HEK293T (cell line): ENCODE measurements at regions not wholly inside any gene's neighbourhood (a gene's known extent, or its start where the extent isn't known, plus 50 kb on each side); places are given as distances from the start of the nearest gene placed in this dataset.

Experiments used
- CTCF ChIA-PET: fragments of 350-600 bp; formaldehyde crosslinking; extraction: SDS; loops from one replicate; lab custom pipeline; 2021; ENCODE audit warnings: antibody characterized with exemption, inconsistent platforms; lab: Yijun Ruan, JAX
- POLR2A ChIA-PET: fragments of 350-600 bp; formaldehyde crosslinking; extraction: SDS; loops from one replicate; lab custom pipeline; 2020; ENCODE audit warnings: antibody characterized with exemption, inconsistent platforms; lab: Yijun Ruan, JAX
- DNase-seq: peaks from one replicate; pipeline ENCODE4 v3.0.0; 2012; ENCODE audit warnings: mixed read lengths; ENCODE audit errors: extremely low spot score
- ARNT ChIP-seq: fragments of 450-650 bp; IDR thresholded peaks from 2 replicates; pipeline ENCODE4 v1.6.1; 2017; ENCODE audit warnings: mild to moderate bottlenecking
- BHLHE40 ChIP-seq: fragments of 450-650 bp; IDR thresholded peaks from 2 replicates; pipeline ENCODE4 v1.6.1; 2016; ENCODE audit warnings: mild to moderate bottlenecking, moderate library complexity, borderline replicate concordance
- CTBP1 ChIP-seq: fragments of 450-650 bp; IDR thresholded peaks from 2 replicates; pipeline ENCODE4 v1.6.1; 2016; ENCODE audit warnings: borderline replicate concordance
- ELF4 ChIP-seq: fragments of 450-650 bp; IDR thresholded peaks from 2 replicates; pipeline ENCODE4 v1.6.1; 2017; ENCODE audit warnings: antibody characterized with exemption
- FOXA1 ChIP-seq: fragments of 450-650 bp; IDR thresholded peaks from 2 replicates; pipeline ENCODE4 v1.6.1; 2016; ENCODE audit warnings: mild to moderate bottlenecking
- FOXK2 ChIP-seq: fragments of 450-650 bp; IDR thresholded peaks from 2 replicates; pipeline ENCODE4 v1.6.1; 2016; ENCODE audit warnings: mild to moderate bottlenecking
- FOXM1 ChIP-seq: fragments of 450-650 bp; IDR thresholded peaks from 2 replicates; pipeline ENCODE4 v1.6.1; 2017; ENCODE audit warnings: mild to moderate bottlenecking, borderline replicate concordance
- HDGF ChIP-seq: fragments of 450-650 bp; IDR thresholded peaks from 2 replicates; pipeline ENCODE4 v1.6.1; 2017; ENCODE audit warnings: antibody characterized with exemption, borderline replicate concordance
- L3MBTL2 ChIP-seq: fragments of 450-650 bp; conservative IDR thresholded peaks from 2 replicates; pipeline ENCODE4 v1.6.1; 2016; ENCODE audit warnings: mild to moderate bottlenecking
- LEF1 ChIP-seq: fragments of 450-650 bp; IDR thresholded peaks from 2 replicates; pipeline ENCODE4 v1.6.1; 2017; ENCODE audit warnings: mild to moderate bottlenecking, borderline replicate concordance
- NFRKB ChIP-seq: fragments of 450-650 bp; IDR thresholded peaks from 2 replicates; pipeline ENCODE4 v1.6.1; 2016; ENCODE audit warnings: mild to moderate bottlenecking, moderate library complexity
- PKNOX1 ChIP-seq: fragments of 450-650 bp; IDR thresholded peaks from 2 replicates; pipeline ENCODE4 v1.6.1; 2016
- SP1 ChIP-seq: fragments of 450-650 bp; IDR thresholded peaks from 2 replicates; pipeline ENCODE4 v1.6.1; 2017
- SUZ12 ChIP-seq: fragments of 450-650 bp; IDR thresholded peaks from 2 replicates; pipeline ENCODE4 v1.6.1; 2016; ENCODE audit warnings: mild to moderate bottlenecking
- TARDBP ChIP-seq: fragments of 450-650 bp; IDR thresholded peaks from 2 replicates; pipeline ENCODE4 v1.6.1; 2016
- ZNF384 ChIP-seq: fragments of 450-650 bp; IDR thresholded peaks from 2 replicates; pipeline ENCODE4 v1.6.1; 2016

- TF ChIP-seq ZNF384 (no peak), SUZ12 (no peak), SP1 (no peak), ELF4 (no peak), FOXM1 (no peak), TARDBP (no peak), FOXA1 (no peak), FOXK2 (no peak), NFRKB (no peak), BHLHE40 (no peak), PKNOX1 (no peak), L3MBTL2 (no peak), HDGF (no peak), LEF1 (no peak), ARNT (no peak), CTBP1 (no peak)
- no peak for DNase-seq
- POLR2A ChIA-PET = interaction anchor here (1.3 kb wide), 1 partner anchor 8 kb away, joined by 3 read pairs; no protein-coding TSS in a partner anchor
- CTCF ChIA-PET = interaction anchor here (0.7 kb wide), 1 partner anchor 585 kb away, joined by 3 read pairs; no protein-coding TSS in a partner anchor
These were observed 481.1 kb downstream of the MIAT start for GRCh38 chr22:27138471-27138870.

GRCh38 chr22:27139935-27140511 lies 482.6 kb downstream of the MIAT start:
- POLR2A ChIA-PET = no interaction called here

GRCh38 chr22:27142286-27142685 lies 484.9 kb downstream of the MIAT start:
- ChIA-PET CTCF (interaction anchor here (0.7 to 1.5 kb wide), 2 partner anchors 9 to 58 kb away, joined by 3 to 4 read pairs; no protein-coding TSS in a partner anchor), POLR2A (no interaction called here)
- TF ChIP-seq TARDBP (no peak), ELF4 (no peak), CTBP1 (no peak), BHLHE40 (no peak), FOXK2 (no peak), HDGF (no peak), SUZ12 (no peak), ARNT (no peak), FOXM1 (no peak), PKNOX1 (no peak), LEF1 (no peak), FOXA1 (no peak), SP1 (no peak), NFRKB (no peak), ZNF384 (no peak), L3MBTL2 (no peak)
- no peak for DNase-seq

More at GRCh38 chr22:27139935-27140511, 482.6 kb downstream of the MIAT start:
- DNase-seq = no peak
- CTCF ChIA-PET = no interaction called here
- no peak for TF ChIP-seq PKNOX1
- TF ChIP-seq ELF4 = no peak
- no peak for TF ChIP-seq L3MBTL2
- TF ChIP-seq BHLHE40 = no peak
- no peak for TF ChIP-seq SP1
- no peak for TF ChIP-seq FOXK2
- TF ChIP-seq HDGF = no peak
- no peak for TF ChIP-seq FOXM1
- no peak for TF ChIP-seq LEF1
- no peak for TF ChIP-seq ARNT
- TF ChIP-seq NFRKB = no peak
- TF ChIP-seq ZNF384 = no peak
- no peak for TF ChIP-seq TARDBP
- no peak for TF ChIP-seq CTBP1
- TF ChIP-seq FOXA1 = no peak
- no peak for TF ChIP-seq SUZ12

GRCh38 chr22:27144321-27144720 lies 486.9 kb downstream of the MIAT start:
- ChIA-PET POLR2A (no interaction called here), CTCF (no interaction called here)
- TF ChIP-seq TARDBP (no peak), SP1 (no peak), FOXK2 (no peak), FOXA1 (no peak), ARNT (no peak), NFRKB (no peak), L3MBTL2 (no peak), HDGF (no peak)
- DNase-seq = no peak

- CTCF ChIA-PET = interaction anchor here (1.0 kb wide), 1 partner anchor 45 kb away, joined by 4 read pairs; no protein-coding TSS in a partner anchor
- DNase-seq = no peak
- TF ChIP-seq FOXK2 = no peak
- TF ChIP-seq BHLHE40 = no peak
- TF ChIP-seq SP1 = no peak
- TF ChIP-seq NFRKB = no peak
- no peak for TF ChIP-seq ELF4
- no peak for TF ChIP-seq FOXM1
- TF ChIP-seq ARNT = no peak
- TF ChIP-seq FOXA1 = no peak
- no peak for TF ChIP-seq HDGF
- no peak for TF ChIP-seq CTBP1
- no peak for TF ChIP-seq PKNOX1
- no peak for TF ChIP-seq TARDBP
- no peak for TF ChIP-seq SUZ12
- no peak for TF ChIP-seq L3MBTL2
- POLR2A ChIA-PET = interaction anchor here (1.0 kb wide), 1 partner anchor 9 kb away, joined by 3 read pairs; no protein-coding TSS in a partner anchor
These were observed 489.7 kb downstream of the MIAT start for GRCh38 chr22:27146866-27147633.
